Karpas-422 (cell line): ENCODE measurements at regions not wholly inside any gene's neighbourhood (a gene's known extent, or its start where the extent isn't known, plus 50 kb on each side); places are given as distances from the start of the nearest gene placed in this dataset.
"Not testable (repeated sequence)": the region's sequence is repeated elsewhere in the genome, so short reads cannot be mapped to it uniquely, and the experiment has no call there.

ENCODE experiments used
- DNase-seq: peaks from one replicate; pipeline ENCODE4 v3.0.0-alpha.2; 2015
- H2AFZ ChIP-seq: fragments of 200-600 bp; sonication (generic); 2 replicates; pipeline ENCODE4 v1.6.1; 2014; ENCODE audit warnings: antibody characterized with exemption, low read length, mixed read lengths
- H3K27ac ChIP-seq: fragments of 200-600 bp; sonication (generic); 2 replicates; pipeline ENCODE4 v1.5.1; 2014; ENCODE audit warnings: mild to moderate bottlenecking, low read length, moderate library complexity
- H3K27me3 ChIP-seq: fragments of 200-600 bp; sonication (generic); 2 replicates; pipeline ENCODE4 v1.6.1; 2014; ENCODE audit warnings: low read length, mixed read lengths
- H3K36me3 ChIP-seq: fragments of 200-600 bp; sonication (generic); 2 replicates; pipeline ENCODE4 v1.6.1; 2014; ENCODE audit warnings: low read length, mixed read lengths; ENCODE audit not compliant: insufficient read depth
- H3K4me1 ChIP-seq: fragments of 200-600 bp; sonication (generic); 2 replicates; pipeline ENCODE4 v1.6.1; 2014; ENCODE audit warnings: mild to moderate bottlenecking, low read length, mixed read lengths
- H3K4me2 ChIP-seq: fragments of 200-600 bp; sonication (generic); 2 replicates; pipeline ENCODE4 v1.6.1; 2014; ENCODE audit warnings: low read length, low read depth, mild to moderate bottlenecking; ENCODE audit not compliant: poor library complexity, severe bottlenecking
- H3K4me3 ChIP-seq: fragments of 200-600 bp; sonication (generic); 2 replicates; pipeline ENCODE4 v1.5.1; 2014; ENCODE audit warnings: mild to moderate bottlenecking, antibody characterized with exemption, low read length, mixed read lengths
- H3K79me2 ChIP-seq: fragments of 200-600 bp; sonication (generic); 2 replicates; pipeline ENCODE4 v1.6.1; 2014; ENCODE audit warnings: mild to moderate bottlenecking, low read length, mixed read lengths
- H3K9ac ChIP-seq: fragments of 200-600 bp; sonication (generic); 2 replicates; pipeline ENCODE4 v1.6.0; 2014; ENCODE audit warnings: low read length
- H3K9me2 ChIP-seq: fragments of 200-600 bp; sonication (generic), shearing (Covaris generic); replicated peaks from 2 replicates; pipeline ENCODE4 v1.6.0; 2014; ENCODE audit warnings: mild to moderate bottlenecking, low read length, moderate library complexity; ENCODE audit not compliant: insufficient read depth
- H3K9me3 ChIP-seq: fragments of 300-700, 200-600 bp; sonication (generic); 2 replicates; pipeline ENCODE4 v1.6.1; 2014; ENCODE audit warnings: low read length, mixed read lengths
- H4K20me1 ChIP-seq: fragments of 200-600 bp; sonication (generic); 2 replicates; pipeline ENCODE4 v1.6.1; 2014; ENCODE audit warnings: mild to moderate bottlenecking, antibody characterized with exemption, low read length, low read depth; ENCODE audit not compliant: insufficient read depth

- H2AFZ ChIP-seq: no peak overlapping the region
- no peaks in the 10 kb centered on the region for H3K79me2 ChIP-seq
- no peaks in the 10 kb centered on the region for H4K20me1 ChIP-seq
- no peak for DNase-seq
- no peak overlapping the region for H3K4me3 ChIP-seq
- H3K4me2 ChIP-seq: no peak overlapping the region
- peaks cover 75% of the 10 kb centered on the region for H3K9me3 ChIP-seq
- no peaks in the 10 kb centered on the region for H3K27me3 ChIP-seq
- H3K4me1 ChIP-seq: no peaks in the 10 kb centered on the region
- H3K9me2 ChIP-seq: no peaks in the 10 kb centered on the region
- no peaks in the 10 kb centered on the region for H3K36me3 ChIP-seq
- H3K9ac ChIP-seq: no peak overlapping the region
- H3K27ac ChIP-seq: no peak overlapping the region
These were observed 185.6 kb upstream of the ARHGAP42 start for GRCh38 chr11:100501450-100501849.

DNA sequence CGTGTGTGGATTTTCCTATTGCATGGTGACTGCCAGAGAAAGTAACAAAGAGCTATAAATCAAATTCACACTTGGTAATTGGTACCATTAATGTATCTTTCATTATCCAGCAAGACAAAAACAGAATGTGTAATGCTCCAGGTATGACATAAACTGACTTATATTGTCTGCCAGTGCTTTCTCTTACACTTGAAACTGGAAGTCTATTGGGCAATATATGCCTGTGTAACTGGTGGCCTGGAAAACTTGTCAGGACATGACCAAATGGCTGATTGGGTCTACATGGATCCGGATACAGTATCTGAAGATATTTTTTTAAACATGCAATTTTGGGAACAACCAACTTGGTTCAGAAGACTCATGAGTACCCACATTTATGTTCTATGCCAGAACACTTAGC lies 174.6 kb upstream of the ARHGAP42 start:
- no peaks in the 10 kb centered on the region for H3K27me3 ChIP-seq
- H3K9me3 ChIP-seq: peaks cover 68% of the 10 kb centered on the region
- no peaks in the 10 kb centered on the region for H4K20me1 ChIP-seq
- no peaks in the 10 kb centered on the region for H3K9me2 ChIP-seq
- no peaks in the 10 kb centered on the region for H3K36me3 ChIP-seq
- H3K27ac ChIP-seq: no peak overlapping the region
- H3K9ac ChIP-seq: no peak overlapping the region
- no peak for DNase-seq
- no peaks in the 10 kb centered on the region for H3K79me2 ChIP-seq
- H3K4me1 ChIP-seq: no peaks in the 10 kb centered on the region
- H3K4me3 ChIP-seq: no peak overlapping the region
- H2AFZ ChIP-seq: no peak overlapping the region
- no peak overlapping the region for H3K4me2 ChIP-seq

DNA sequence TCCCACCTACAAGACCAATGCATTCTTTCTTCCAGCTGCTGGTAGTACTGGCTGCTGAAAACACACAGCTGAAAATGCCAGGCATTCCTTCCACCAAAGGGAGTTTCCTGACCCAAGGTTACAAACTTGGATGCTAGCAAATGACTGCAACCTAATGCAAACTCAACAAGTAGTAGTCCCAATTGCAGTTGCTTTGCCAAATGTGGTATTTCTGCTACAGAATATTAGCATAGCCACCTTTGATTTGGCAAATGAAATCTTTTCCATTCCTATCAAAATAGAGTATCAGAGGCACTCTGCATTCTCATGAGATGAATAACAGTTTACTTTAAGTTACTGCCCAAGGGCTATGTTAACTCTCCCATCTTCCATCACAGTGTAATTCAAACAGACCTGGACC lies 172.0 kb upstream of the ARHGAP42 start:
- Histone ChIP-seq H3K4me1 (no peaks in the 10 kb centered on the region), H3K9me2 (no peaks in the 10 kb centered on the region), H3K27ac (no peak overlapping the region), H3K79me2 (no peaks in the 10 kb centered on the region), H2AFZ (no peak overlapping the region), H3K9me3 (peaks cover 76% of the 10 kb centered on the region), H3K36me3 (no peaks in the 10 kb centered on the region), H3K27me3 (no peaks in the 10 kb centered on the region), H3K9ac (no peak overlapping the region), H3K4me2 (no peak overlapping the region), H4K20me1 (no peaks in the 10 kb centered on the region), H3K4me3 (no peak overlapping the region)
- no peak for DNase-seq

- no peaks in the 10 kb centered on the region for H3K36me3 ChIP-seq
- no peaks in the 10 kb centered on the region for H3K79me2 ChIP-seq
- H3K4me2 ChIP-seq: no peak overlapping the region
- H2AFZ ChIP-seq: no peak overlapping the region
- H3K9me2 ChIP-seq: no peaks in the 10 kb centered on the region
- no peaks in the 10 kb centered on the region for H3K27me3 ChIP-seq
- no peaks in the 10 kb centered on the region for H3K4me1 ChIP-seq
- no peak overlapping the region for H3K4me3 ChIP-seq
- DNase-seq: no peak
- H4K20me1 ChIP-seq: no peaks in the 10 kb centered on the region
- H3K27ac ChIP-seq: no peak overlapping the region
- H3K9me3 ChIP-seq: peaks cover 79% of the 10 kb centered on the region
- H3K9ac ChIP-seq: no peak overlapping the region
These were observed 161.9 kb upstream of the ARHGAP42 start for GRCh38 chr11:100525197-100525596.

GRCh38 chr11:100525635-100526034 lies 161.5 kb upstream of the ARHGAP42 start:
- Histone ChIP-seq H3K79me2 (no peaks in the 10 kb centered on the region), H3K9me2 (no peaks in the 10 kb centered on the region), H3K27ac (no peak overlapping the region), H3K27me3 (no peaks in the 10 kb centered on the region), H3K9ac (no peak overlapping the region), H3K4me2 (no peak overlapping the region), H3K4me3 (no peak overlapping the region), H3K36me3 (no peaks in the 10 kb centered on the region), H2AFZ (no peak overlapping the region), H4K20me1 (no peaks in the 10 kb centered on the region), H3K9me3 (peaks cover 78% of the 10 kb centered on the region), H3K4me1 (no peaks in the 10 kb centered on the region)
- peak; percentile 58 for DNase-seq

GRCh38 chr11:100528872-100529416 lies 158.1 kb upstream of the ARHGAP42 start:
- Histone ChIP-seq H4K20me1 (no peaks in the 10 kb centered on the region), H2AFZ (no peak overlapping the region), H3K27me3 (no peaks in the 10 kb centered on the region), H3K9ac (no peak overlapping the region), H3K79me2 (no peaks in the 10 kb centered on the region), H3K27ac (no peak overlapping the region), H3K4me1 (no peaks in the 10 kb centered on the region), H3K36me3 (no peaks in the 10 kb centered on the region), H3K9me3 (peaks cover 75% of the 10 kb centered on the region), H3K4me2 (no peak overlapping the region), H3K9me2 (no peaks in the 10 kb centered on the region), H3K4me3 (no peak overlapping the region)
- no peak for DNase-seq

- not testable (repeated sequence) for H3K9me2 ChIP-seq, H3K4me2 ChIP-seq, H2AFZ ChIP-seq, H3K9ac ChIP-seq, H3K27me3 ChIP-seq, H3K36me3 ChIP-seq, H3K4me1 ChIP-seq, H3K4me3 ChIP-seq, H3K27ac ChIP-seq, DNase-seq, H3K79me2 ChIP-seq, H4K20me1 ChIP-seq
- peaks cover 71% of the 10 kb centered on the region for H3K9me3 ChIP-seq
These were observed 155.8 kb upstream of the ARHGAP42 start for GRCh38 chr11:100531290-100531689.

DNA sequence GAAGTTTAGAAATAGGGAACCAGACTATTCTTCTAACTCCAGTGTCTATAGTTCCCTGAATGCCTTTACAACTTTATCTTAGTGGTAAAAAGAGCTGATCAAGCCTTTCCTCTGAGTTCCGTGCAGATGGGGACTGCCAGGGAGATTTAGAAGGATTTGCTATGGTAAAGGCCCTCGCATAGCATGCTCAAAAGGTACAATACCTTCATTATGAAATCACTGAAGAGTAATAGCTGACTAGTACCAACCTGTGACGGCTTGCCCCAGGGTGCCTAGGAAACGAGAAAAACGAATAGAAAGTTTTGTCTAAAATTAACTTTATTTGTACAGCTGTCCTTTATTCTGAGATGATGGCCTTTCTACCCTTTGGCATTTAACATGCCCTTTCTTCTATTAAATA lies 150.1 kb upstream of the ARHGAP42 start:
- H3K4me1 ChIP-seq: no peaks in the 10 kb centered on the region
- peaks cover 67% of the 10 kb centered on the region for H3K9me3 ChIP-seq
- no peak overlapping the region for H3K9ac ChIP-seq
- no peaks in the 10 kb centered on the region for H3K27me3 ChIP-seq
- H3K9me2 ChIP-seq: no peaks in the 10 kb centered on the region
- no peak overlapping the region for H3K4me2 ChIP-seq
- H3K27ac ChIP-seq: no peak overlapping the region
- no peaks in the 10 kb centered on the region for H3K79me2 ChIP-seq
- no peak overlapping the region for H3K4me3 ChIP-seq
- no peaks in the 10 kb centered on the region for H3K36me3 ChIP-seq
- no peak overlapping the region for H2AFZ ChIP-seq
- H4K20me1 ChIP-seq: no peaks in the 10 kb centered on the region
- no peak for DNase-seq

- H3K4me2 ChIP-seq: no peak overlapping the region
These were observed 143.7 kb upstream of the ARHGAP42 start for GRCh38 chr11:100543386-100543785.

More at GRCh38 chr11:100543386-100543785, 143.7 kb upstream of the ARHGAP42 start:
- Histone ChIP-seq H2AFZ (no peak overlapping the region), H3K9me3 (peaks cover 65% of the 10 kb centered on the region), H3K9ac (no peak overlapping the region), H3K27ac (no peak overlapping the region), H3K79me2 (no peaks in the 10 kb centered on the region), H4K20me1 (no peaks in the 10 kb centered on the region), H3K9me2 (no peaks in the 10 kb centered on the region), H3K4me3 (no peak overlapping the region), H3K4me1 (no peaks in the 10 kb centered on the region), H3K27me3 (no peaks in the 10 kb centered on the region), H3K36me3 (no peaks in the 10 kb centered on the region)
- DNase-seq: no peak
